Neural cell (in vitro differentiated cells): ENCODE measurements at regions not wholly inside any gene's neighbourhood (a gene's known extent, or its start where the extent isn't known, plus 50 kb on each side); places are given as distances from the start of the nearest gene placed in this dataset.

Source experiments
- H2AFZ ChIP-seq: fragments of 200-600, 300-800 bp; sonication (generic), shearing (Covaris generic); 2 replicates; pipeline ENCODE4 v1.6.0; 2014; ENCODE audit warnings: low read depth, mild to moderate bottlenecking, antibody characterized with exemption, low read length, moderate library complexity
- H3F3A ChIP-seq: fragments of 200-600 bp; shearing (Covaris generic); 2 replicates; pipeline ENCODE4 v1.6.1; 2016; ENCODE audit warnings: mild to moderate bottlenecking, moderate library complexity, mixed read lengths, antibody characterized with exemption, low read length; ENCODE audit not compliant: insufficient read depth, poor library complexity, severe bottlenecking
- H3K27ac ChIP-seq: fragments of 200-600, 300-800 bp; sonication (generic), shearing (Covaris generic); 2 replicates; pipeline ENCODE4 v1.5.1; 2014; ENCODE audit warnings: mild to moderate bottlenecking, low read length, moderate library complexity
- H3K27me3 ChIP-seq: fragments of 300-800, 200-600 bp; sonication (generic), shearing (Covaris generic); 2 replicates; pipeline ENCODE4 v1.6.0; 2014; ENCODE audit warnings: mild to moderate bottlenecking, low read depth, low read length, moderate library complexity; ENCODE audit not compliant: insufficient read depth
- H3K36me3 ChIP-seq: fragments of 300-800, 200-600 bp; sonication (generic), shearing (Covaris generic); 2 replicates; pipeline ENCODE4 v1.5.1; 2014; ENCODE audit warnings: mild to moderate bottlenecking, antibody characterized with exemption, low read length, moderate library complexity; ENCODE audit not compliant: insufficient read depth
- H3K4me2 ChIP-seq: fragments of 300-800, 200-600 bp; sonication (generic), shearing (Covaris generic); 2 replicates; pipeline ENCODE4 v1.6.0; 2014; ENCODE audit warnings: mild to moderate bottlenecking, low read length
- H3K4me3 ChIP-seq: fragments of 300-800, 200-600 bp; sonication (generic), shearing (Covaris generic); 2 replicates; pipeline ENCODE4 v1.5.1; 2014; ENCODE audit warnings: mild to moderate bottlenecking, low read length, moderate library complexity
- H3K79me2 ChIP-seq: fragments of 200-600 bp; shearing (Covaris generic); replicated peaks from 2 replicates; pipeline ENCODE4 v1.6.0; 2014; ENCODE audit warnings: mild to moderate bottlenecking, low read length, moderate library complexity; ENCODE audit not compliant: insufficient read depth
- H3K9ac ChIP-seq: fragments of 300-800, 200-600 bp; sonication (generic), shearing (Covaris generic); 2 replicates; pipeline ENCODE4 v1.6.1; 2016; ENCODE audit warnings: mild to moderate bottlenecking, low read length, mixed read lengths
- H3K9me2 ChIP-seq: fragments of 200-600 bp; shearing (Covaris generic); 2 replicates; pipeline ENCODE4 v1.6.1; 2016; ENCODE audit warnings: mild to moderate bottlenecking, low read length, mixed read lengths; ENCODE audit not compliant: insufficient read depth
- H3K9me3 ChIP-seq: fragments of 200-600, 300-800 bp; sonication (generic), shearing (Covaris generic); 2 replicates; pipeline ENCODE4 v1.6.1; 2016; ENCODE audit warnings: mild to moderate bottlenecking, mixed run types, low read length, moderate library complexity, mixed read lengths
- H4K20me1 ChIP-seq: fragments of 200-600 bp; shearing (Covaris generic); 2 replicates; pipeline ENCODE4 v1.6.1; 2016; ENCODE audit warnings: mild to moderate bottlenecking, mixed run types; ENCODE audit not compliant: insufficient read depth
- EP300 ChIP-seq: fragments of 450-650 bp; conservative IDR thresholded peaks from 2 replicates; pipeline ENCODE4 v1.6.1; 2014; ENCODE audit warnings: antibody characterized with exemption, mild to moderate bottlenecking, moderate library complexity; ENCODE audit not compliant: poor library complexity, severe bottlenecking
- EZH2 ChIP-seq: fragments of 200-600, 300-800 bp; shearing (Covaris generic), sonication (generic); IDR thresholded peaks from 2 replicates; pipeline ENCODE4 v1.6.1; 2014; ENCODE audit warnings: antibody characterized with exemption, low read length, borderline replicate concordance, mild to moderate bottlenecking; ENCODE audit not compliant: insufficient read depth, poor library complexity, severe bottlenecking
- MXI1 ChIP-seq: fragments of 450-650 bp; conservative IDR thresholded peaks from 2 replicates; pipeline ENCODE4 v1.6.1; 2014; ENCODE audit warnings: antibody characterized with exemption, mild to moderate bottlenecking; ENCODE audit not compliant: poor library complexity, severe bottlenecking
- POLR2AphosphoS5 ChIP-seq: IDR thresholded peaks from 2 replicates; pipeline ENCODE4 v1.6.1; 2012
- RAD21 ChIP-seq: fragments of 450-650 bp; conservative IDR thresholded peaks from 2 replicates; pipeline ENCODE4 v1.6.1; 2014; ENCODE audit warnings: antibody characterized with exemption, mild to moderate bottlenecking, moderate library complexity
- SMC3 ChIP-seq: fragments of 450-650 bp; conservative IDR thresholded peaks from 2 replicates; pipeline ENCODE4 v1.6.1; 2014; ENCODE audit warnings: antibody characterized with exemption, mild to moderate bottlenecking, moderate library complexity; ENCODE audit not compliant: poor library complexity
- TAF1 ChIP-seq: IDR thresholded peaks from 2 replicates; pipeline ENCODE4 v1.6.1; 2012; ENCODE audit warnings: low read depth
- TF ChIP-seq, protein P1 (sequence below): fragments of 450-650 bp; IDR thresholded peaks from 2 replicates; pipeline ENCODE4 v1.5.1; 2014; ENCODE audit warnings: antibody characterized with exemption, mild to moderate bottlenecking, moderate library complexity; ENCODE audit not compliant: poor library complexity, severe bottlenecking
- TF ChIP-seq, protein P2 (sequence below): IDR thresholded peaks from 2 replicates; pipeline ENCODE4 v1.6.1; 2012; ENCODE audit warnings: borderline replicate concordance

DNA sequence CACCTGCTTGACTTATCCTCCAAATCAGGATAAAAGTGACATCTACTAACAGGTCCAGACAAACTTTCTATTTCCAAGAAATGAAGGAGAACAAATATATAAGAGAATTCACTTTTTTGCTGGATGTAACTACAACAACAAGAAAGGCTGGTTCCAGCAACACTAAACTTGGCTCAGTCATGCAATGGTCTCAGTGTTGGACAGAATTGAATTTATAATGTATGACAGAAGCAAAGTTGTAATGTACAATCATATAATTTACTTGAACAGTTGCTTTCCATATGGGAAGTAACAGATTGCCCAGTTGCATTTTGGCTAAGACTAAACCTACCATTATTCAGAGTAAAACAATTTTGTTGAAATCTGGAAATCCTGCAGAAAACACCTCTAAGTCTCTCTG is 183.3 kb upstream of the INTU start:
- no peaks in the 10 kb centered on the region for H3K79me2 ChIP-seq
- no peak overlapping the region for H3K4me3 ChIP-seq
- no peak overlapping the region for H3K4me2 ChIP-seq
- no peaks in the 10 kb centered on the region for H3K36me3 ChIP-seq
- no peaks in the 10 kb centered on the region for H3K9me2 ChIP-seq
- TF ChIP-seq RAD21 (no peak), EZH2 (no peak), TAF1 (no peak), POLR2AphosphoS5 (no peak), EP300 (no peak)
- TF ChIP-seq, protein P1, sequence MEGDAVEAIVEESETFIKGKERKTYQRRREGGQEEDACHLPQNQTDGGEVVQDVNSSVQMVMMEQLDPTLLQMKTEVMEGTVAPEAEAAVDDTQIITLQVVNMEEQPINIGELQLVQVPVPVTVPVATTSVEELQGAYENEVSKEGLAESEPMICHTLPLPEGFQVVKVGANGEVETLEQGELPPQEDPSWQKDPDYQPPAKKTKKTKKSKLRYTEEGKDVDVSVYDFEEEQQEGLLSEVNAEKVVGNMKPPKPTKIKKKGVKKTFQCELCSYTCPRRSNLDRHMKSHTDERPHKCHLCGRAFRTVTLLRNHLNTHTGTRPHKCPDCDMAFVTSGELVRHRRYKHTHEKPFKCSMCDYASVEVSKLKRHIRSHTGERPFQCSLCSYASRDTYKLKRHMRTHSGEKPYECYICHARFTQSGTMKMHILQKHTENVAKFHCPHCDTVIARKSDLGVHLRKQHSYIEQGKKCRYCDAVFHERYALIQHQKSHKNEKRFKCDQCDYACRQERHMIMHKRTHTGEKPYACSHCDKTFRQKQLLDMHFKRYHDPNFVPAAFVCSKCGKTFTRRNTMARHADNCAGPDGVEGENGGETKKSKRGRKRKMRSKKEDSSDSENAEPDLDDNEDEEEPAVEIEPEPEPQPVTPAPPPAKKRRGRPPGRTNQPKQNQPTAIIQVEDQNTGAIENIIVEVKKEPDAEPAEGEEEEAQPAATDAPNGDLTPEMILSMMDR: no peak
- H2AFZ ChIP-seq: no peak overlapping the region
- no peak overlapping the region for H3K27ac ChIP-seq
- H4K20me1 ChIP-seq: no peaks in the 10 kb centered on the region
- H3K27me3 ChIP-seq: no peaks in the 10 kb centered on the region
- H3F3A ChIP-seq: no peaks in the 10 kb centered on the region
- no peak overlapping the region for H3K9ac ChIP-seq
- H3K9me3 ChIP-seq: no peaks in the 10 kb centered on the region

DNA sequence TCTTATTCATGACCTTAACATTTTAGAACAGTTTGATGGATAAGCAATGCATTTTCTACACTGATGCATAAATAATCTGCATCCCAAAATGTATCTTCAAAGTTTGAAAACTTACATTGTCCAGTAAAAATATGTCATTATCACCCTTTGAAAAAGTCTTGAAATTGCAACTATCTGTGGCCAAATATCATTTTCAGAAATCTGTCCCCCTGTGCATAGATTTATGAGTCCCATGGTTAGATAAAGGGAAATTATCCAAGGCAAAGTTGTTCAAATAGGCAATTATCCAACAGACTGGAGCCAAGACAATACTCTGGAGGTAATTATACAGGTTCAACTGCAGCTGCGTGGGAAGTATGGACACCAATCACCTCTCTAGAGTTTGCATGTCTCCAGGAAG is 182.5 kb upstream of the INTU start:
- Histone ChIP-seq H2AFZ (no peak overlapping the region), H3F3A (no peaks in the 10 kb centered on the region)
- TF ChIP-seq, protein P1: no peak
- TF ChIP-seq POLR2AphosphoS5 (no peak), TAF1 (no peak), EP300 (no peak), SMC3 (no peak), RAD21 (no peak), EZH2 (no peak), MXI1 (no peak)
- TF ChIP-seq, protein P2, sequence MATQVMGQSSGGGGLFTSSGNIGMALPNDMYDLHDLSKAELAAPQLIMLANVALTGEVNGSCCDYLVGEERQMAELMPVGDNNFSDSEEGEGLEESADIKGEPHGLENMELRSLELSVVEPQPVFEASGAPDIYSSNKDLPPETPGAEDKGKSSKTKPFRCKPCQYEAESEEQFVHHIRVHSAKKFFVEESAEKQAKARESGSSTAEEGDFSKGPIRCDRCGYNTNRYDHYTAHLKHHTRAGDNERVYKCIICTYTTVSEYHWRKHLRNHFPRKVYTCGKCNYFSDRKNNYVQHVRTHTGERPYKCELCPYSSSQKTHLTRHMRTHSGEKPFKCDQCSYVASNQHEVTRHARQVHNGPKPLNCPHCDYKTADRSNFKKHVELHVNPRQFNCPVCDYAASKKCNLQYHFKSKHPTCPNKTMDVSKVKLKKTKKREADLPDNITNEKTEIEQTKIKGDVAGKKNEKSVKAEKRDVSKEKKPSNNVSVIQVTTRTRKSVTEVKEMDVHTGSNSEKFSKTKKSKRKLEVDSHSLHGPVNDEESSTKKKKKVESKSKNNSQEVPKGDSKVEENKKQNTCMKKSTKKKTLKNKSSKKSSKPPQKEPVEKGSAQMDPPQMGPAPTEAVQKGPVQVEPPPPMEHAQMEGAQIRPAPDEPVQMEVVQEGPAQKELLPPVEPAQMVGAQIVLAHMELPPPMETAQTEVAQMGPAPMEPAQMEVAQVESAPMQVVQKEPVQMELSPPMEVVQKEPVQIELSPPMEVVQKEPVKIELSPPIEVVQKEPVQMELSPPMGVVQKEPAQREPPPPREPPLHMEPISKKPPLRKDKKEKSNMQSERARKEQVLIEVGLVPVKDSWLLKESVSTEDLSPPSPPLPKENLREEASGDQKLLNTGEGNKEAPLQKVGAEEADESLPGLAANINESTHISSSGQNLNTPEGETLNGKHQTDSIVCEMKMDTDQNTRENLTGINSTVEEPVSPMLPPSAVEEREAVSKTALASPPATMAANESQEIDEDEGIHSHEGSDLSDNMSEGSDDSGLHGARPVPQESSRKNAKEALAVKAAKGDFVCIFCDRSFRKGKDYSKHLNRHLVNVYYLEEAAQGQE: no peak

More for the DNA sequence above, 182.5 kb upstream of the INTU start:
- Histone ChIP-seq H3K9me3 (no peaks in the 10 kb centered on the region), H3K9me2 (no peaks in the 10 kb centered on the region), H3K36me3 (no peaks in the 10 kb centered on the region), H3K27ac (no peak overlapping the region), H3K9ac (no peak overlapping the region), H4K20me1 (no peaks in the 10 kb centered on the region), H3K4me2 (no peak overlapping the region), H3K79me2 (no peaks in the 10 kb centered on the region), H3K27me3 (no peaks in the 10 kb centered on the region), H3K4me3 (no peak overlapping the region)
